GM21423 (cell line): ENCODE measurements at regions not wholly inside any gene's neighbourhood (a gene's known extent, or its start where the extent isn't known, plus 50 kb on each side); places are given as distances from the start of the nearest gene placed in this dataset.

ENCODE experiments used
- ATAC-seq: cut with Tn5 transposase; IDR thresholded peaks from one replicate; pipeline ENCODE4 v1.9.1; 2021; ENCODE audit warnings: mild to moderate bottlenecking, moderate library complexity; ENCODE audit not compliant: unreplicated experiment

DNA sequence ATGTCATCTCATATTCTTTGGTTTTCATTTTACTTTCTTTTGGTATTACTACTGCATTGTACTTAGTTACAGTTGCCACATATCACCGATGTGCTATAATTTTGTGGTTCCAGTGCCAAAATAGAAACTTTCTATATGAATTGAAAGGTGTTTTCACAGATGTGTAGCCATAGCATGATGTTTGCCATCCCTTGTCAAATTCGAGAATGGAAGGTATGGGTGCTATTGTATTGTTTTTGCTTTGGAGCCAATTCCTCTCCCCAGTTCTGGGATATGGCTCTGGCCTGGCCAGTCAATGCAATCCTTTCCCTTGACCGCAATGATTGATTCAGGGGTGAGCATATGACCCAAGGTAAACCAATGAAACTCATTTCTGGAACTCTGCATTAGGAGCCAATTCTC, 86.2 kb upstream of the RPS6KA3 start:
- ATAC-seq, result no peak

DNA sequence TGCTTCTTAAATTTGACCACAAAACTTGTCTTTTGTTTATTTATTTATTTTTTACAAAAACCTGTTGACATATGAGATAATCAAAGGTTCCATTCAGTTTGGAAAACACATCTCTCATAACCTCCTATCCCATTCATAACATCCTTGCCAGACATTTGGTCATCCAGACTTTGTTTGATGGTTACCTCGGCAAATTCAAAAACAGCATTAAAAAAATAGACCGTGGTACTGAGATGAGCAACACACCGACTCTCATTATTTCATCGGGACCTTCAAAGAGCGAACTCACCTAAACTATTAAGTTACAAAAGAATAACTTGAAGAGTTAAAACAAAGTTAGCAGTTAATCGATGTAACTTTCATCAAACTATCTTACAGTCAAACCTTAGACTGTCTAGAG, 85.8 kb upstream of the RPS6KA3 start:
- no peak for ATAC-seq

DNA sequence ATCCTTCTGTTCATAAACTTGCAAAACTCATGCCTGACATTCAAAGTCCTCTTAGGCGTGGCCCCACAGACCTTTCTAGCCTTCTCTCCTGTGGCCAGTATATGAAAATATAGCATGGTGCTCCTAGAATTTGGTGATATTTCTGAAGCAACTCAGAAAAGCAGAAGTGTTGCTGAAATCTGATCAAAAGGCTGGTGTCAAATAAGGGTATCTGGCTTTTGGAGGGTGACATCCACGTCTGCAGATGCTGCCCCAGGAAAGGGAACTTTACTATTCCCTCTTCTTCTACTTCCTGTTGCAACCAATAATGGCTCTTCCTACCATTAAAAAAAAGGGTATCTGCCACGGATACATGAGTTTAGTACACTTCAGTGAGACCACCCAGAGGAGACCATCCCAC, 83.9 kb upstream of the RPS6KA3 start:
- ATAC-seq, result no peak

DNA sequence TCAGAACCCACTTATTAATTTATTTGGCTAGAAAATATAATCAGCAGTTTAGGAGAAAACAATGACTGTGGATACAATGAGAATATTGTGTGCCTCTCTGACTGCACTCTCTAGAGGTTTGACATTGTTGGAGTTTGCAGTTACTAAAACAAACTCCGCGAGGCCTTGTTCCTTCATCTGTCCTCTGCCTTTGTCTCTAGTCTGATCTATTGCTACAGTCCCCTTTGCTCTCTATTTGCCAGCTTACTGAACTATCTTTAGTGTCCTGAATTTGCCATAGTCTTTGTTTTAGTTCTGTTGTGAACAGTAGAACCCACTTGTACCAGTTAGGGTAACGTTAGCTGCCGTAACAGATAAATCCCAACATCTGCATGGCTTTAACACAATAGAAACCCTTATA, 81.4 kb upstream of the RPS6KA3 start:
- no peak for ATAC-seq

DNA sequence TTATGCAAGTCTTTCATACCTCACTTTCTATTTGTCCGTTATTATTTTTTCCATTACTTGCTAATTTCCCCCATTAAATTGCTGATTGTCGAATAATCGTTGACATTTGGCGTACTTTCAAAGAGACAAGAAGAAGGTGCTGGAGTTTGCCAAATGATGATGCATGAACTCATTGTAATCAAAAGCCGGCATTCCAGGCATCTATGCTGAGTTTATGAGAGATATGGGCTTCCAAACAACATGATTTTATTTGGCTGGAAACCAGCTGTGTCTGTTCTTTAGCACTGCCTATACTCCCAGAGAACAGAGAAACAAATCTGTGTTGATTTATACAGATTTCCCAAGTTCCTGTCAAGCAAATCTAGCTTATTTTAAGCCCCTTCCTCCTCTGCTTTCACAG, 80.8 kb upstream of the RPS6KA3 start:
- no peak for ATAC-seq

DNA sequence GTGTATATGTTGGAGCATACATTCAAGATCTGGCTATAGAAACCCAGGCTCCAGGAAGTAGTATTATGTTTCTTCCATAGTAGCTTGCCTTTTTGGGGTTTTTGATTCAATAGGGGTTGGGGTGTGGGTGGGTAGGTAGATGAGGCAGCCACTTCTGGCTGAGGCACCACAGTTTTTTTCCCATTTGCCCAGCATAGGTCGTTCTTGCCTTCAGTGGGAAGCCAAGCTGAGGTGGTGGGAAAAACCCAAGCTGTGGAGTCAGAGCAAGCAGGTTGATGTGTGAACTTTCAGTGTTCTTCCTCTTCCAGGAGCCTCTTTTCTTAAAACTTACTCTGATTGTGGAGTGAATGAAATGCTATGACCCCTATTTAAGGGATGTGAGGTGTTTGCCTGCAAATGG, 67.0 kb upstream of the RPS6KA3 start:
- no peak for ATAC-seq

DNA sequence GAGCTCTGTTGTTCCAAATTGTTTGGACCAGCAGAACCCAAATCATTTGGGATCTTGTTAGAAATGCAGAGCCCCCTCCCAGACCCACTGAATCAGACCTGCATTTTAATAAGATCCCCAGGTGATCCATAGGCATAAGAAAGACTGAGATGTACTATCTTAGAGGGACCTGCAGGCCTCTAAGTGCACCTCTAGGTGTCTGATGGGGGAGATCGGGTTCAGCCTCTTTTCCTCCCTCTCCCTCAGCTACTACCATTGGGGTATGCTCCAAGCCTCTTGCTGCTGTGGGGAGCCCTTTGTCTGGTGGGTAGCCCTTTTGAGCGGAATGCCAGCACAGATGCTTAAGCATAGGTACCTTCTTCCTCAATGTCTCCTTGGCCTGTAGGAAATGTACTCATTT, 63.8 kb upstream of the RPS6KA3 start:
- ATAC-seq, result no peak

DNA sequence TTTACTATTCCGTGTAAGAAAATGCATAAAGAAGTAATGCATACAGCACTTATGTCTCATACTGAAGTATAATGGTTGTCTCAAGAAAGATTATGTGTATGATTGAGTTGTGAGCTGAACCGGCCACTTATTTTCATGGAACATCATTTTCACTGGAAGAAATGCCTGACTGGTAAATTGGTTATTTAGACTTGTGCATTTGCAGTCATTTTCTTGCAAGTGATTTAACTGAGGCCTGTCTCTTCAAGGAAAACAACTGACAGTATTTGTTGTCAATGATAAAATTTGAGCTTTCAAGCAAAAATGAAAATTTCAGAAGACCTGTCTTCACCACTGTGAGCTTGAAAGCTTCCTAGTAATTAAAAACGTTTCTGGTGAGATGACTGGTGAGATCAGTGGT, 62.7 kb upstream of the RPS6KA3 start:
- ATAC-seq, result no peak

DNA sequence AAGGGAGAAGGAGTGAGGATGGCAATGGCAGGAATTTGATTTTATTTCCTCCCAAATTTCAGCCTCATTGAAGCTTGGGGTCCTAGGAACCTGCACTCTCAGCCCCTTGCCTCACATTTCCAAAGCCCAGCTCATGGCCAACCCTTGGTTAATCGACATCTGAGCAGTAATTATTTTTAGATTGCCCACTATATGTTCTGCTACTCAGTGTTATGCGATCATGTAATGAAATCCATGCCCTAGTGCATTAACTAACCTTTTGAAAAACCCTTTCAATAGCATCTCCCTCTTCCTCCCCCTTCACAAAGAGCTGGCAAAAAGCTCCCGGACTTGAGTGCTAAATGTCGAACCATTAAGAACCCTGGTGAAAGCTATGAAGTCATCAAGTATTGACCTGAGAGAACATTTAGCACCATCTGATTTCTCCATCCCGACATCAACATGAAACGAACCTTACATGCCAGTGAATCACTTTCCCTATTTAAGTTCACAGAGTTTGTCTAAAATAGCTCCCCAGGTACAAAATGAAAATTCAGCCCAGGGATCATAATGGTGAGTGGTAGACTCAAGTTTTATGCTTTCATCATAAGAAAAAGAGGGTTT, 59.2 kb upstream of the RPS6KA3 start:
- no peak for ATAC-seq

DNA sequence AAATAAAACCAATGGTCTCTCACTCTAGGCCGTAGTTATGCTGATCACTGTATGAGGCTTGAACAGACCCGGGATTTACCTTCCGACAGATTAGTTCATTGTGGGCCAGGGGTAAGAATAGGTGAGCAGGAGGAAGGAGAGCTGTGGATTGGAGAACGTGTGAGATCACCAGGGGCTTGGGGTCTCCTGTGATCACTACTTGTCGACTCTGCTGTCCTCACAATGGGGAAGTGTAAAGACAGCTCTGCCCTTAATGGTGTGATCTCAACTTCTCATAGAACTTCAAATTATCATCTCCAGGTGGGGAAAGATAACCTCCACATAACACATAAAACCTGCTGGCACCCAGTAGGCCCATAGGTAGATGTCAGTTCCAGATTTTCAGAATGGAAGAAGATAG, 56.2 kb upstream of the RPS6KA3 start:
- no peak for ATAC-seq

DNA sequence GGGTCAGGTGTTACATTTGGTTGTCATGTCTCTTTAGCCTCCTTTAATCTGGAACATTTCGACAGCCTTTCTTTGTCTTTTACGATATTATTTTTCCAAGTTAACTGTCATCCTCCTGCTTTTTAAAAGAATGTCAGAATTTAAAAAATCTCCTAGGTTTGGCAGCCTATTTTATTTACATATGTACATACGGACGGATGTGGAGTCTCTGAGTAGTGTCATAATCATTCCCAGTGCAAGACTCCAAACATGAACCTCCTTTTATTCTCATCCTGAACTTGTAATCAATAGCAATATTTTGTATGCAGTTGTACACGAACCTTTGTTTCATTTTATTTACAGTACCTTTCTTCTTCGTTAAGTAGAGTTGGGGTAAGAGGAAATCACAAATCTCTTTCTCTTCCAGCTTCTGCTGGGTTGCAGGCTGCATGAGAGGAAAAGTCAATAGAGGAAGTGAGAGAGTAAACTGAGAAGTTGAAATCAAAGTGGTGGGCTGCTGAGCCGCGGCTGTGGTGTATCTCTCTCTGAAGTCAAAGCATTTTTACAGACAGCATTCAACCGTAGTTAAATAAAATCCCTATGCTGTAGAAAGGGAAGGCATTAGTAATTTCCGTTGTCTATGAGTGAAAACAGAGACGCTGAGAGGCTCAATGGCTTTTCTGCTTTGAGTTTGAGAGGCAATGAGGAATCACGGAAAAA, 53.9 kb upstream of the RPS6KA3 start:
- ATAC-seq, result peak; percentile 97

DNA sequence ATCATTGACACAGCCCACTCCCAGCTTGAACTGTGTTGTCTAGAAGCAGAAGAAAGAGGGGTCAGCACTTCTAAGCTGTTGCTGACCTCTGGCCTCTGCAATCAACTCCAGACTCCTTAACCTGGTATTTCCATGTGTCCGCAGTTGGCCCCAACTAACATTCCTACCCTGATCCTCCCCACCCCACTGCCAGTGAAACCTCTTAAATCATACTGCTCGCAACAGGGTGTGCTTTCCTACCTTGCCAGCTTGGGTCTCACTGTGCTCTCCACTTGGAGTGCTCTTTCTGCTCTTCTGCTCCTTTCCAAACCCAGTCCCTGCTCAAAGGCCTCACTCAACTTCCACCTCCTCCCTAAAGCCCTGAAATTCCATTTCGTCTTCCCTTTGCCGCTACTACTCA, 52.3 kb upstream of the RPS6KA3 start:
- ATAC-seq, result no peak

DNA sequence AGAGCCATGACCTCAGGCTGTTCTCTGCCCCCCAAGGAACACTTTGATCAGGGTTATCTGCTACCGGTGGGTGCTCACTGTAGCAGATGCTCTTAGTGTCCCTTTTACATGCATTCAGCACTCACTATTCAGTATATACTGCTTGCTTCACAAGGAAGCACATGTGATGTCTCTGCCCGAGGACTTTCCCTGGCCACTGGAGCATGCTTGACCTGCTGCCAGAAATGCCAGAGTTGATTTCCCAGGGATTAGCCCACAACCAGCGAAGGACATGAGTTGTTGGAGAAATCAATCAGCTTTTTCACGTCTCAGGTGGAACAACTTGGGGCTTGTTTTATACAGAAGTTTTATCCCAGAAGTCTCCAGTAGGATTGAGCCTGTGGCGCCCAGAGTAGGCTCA, 51.2 kb upstream of the RPS6KA3 start:
- ATAC-seq, result no peak
